NB4 (cell line): ENCODE measurements at regions not wholly inside any gene's neighbourhood (a gene's known extent, or its start where the extent isn't known, plus 50 kb on each side); places are given as distances from the start of the nearest gene placed in this dataset.

Experiments
- CTCF ChIP-seq: IDR thresholded peaks from one replicate; pipeline ENCODE4 v1.5.1; 2012; ENCODE audit warnings: low read depth, low read length
- POLR2A ChIP-seq: IDR thresholded peaks from 2 replicates; pipeline ENCODE4 v1.6.1; 2011; ENCODE audit warnings: mild to moderate bottlenecking; ENCODE audit not compliant: insufficient read length; ENCODE audit errors: extremely low read depth

DNA sequence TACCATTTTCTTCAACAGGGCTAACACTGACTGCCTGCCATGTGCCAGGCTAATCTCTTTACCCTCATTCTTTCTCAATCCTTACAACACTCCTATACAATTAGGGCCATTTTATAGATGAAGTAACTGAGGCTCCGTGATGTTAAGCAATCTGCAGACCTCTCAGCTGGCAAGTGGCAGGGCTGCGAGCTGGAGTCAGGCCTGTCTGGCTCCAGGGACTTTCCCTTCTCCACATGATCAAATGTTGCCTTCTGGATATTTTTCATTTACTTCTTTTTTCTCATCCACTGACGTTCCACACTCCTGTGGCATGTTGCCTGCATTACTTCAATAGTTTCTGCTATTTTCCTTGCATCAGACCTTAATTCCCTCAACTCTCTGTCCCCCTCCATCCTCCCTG is 55.2 kb upstream of the TAGAP start:
- TF ChIP-seq CTCF (no peak), POLR2A (no peak)
